ENCODE measurements at regions not wholly inside any gene's neighbourhood (a gene's known extent, or its start where the extent isn't known, plus 50 kb on each side); places are given as distances from the start of the nearest gene placed in this dataset.

GRCh38 chr10:105359708-105360107, 718.6 kb downstream of the SORCS3 start:
- dilution Hi-C loops (cut with MboI; ENCODE audit: extremely low pct_ligation_motif_present, low sequenced_read_pairs): no loop called here
- FAIRE-seq: no peak
- H3K4me1 ChIP-seq (ENCODE audit: control insufficient read depth, extremely low read depth, insufficient read depth, low read length): no peaks in the 10 kb centered on the region
- no peak overlapping the region for H3K4me3 ChIP-seq (ENCODE audit: control insufficient read depth in 2 of 3, extremely low read depth in 1 of 3, insufficient read depth in 2 of 3, low read depth in 1 of 3, low read length in 3 of 3)
- no peaks in the 10 kb centered on the region for H3K27me3 ChIP-seq (ENCODE audit: control insufficient read depth, extremely low read depth, insufficient read depth, low read length)
- no peak overlapping the region for H2AFZ ChIP-seq (ENCODE audit: control insufficient read depth, low read length)
- H3K27ac ChIP-seq (ENCODE audit: control insufficient read depth, insufficient read depth, low read length): no peak overlapping the region
- DNase-seq (ENCODE audit: low read depth, low spot score): no peak
- no peak overlapping the region for H3K9ac ChIP-seq (ENCODE audit: control insufficient read depth, extremely low read depth, insufficient read depth, low read length)
- TF ChIP-seq CTCF (optimal IDR thresholded peaks at IDR 0.05 in 1 of 3, IDR thresholded peaks at IDR 0.05 in 1 of 3, conservative IDR thresholded peaks at IDR 0.05 in 1 of 3; ENCODE audit: extremely low read depth in 1 of 3, insufficient read depth in 2 of 3, low read length in 3 of 3) (no peak), EZH2 (IDR thresholded peaks at IDR 0.05; ENCODE audit: low read length) (no peak)
- no peaks in the 10 kb centered on the region for H3K9me1 ChIP-seq (ENCODE audit: control insufficient read depth, extremely low read depth, insufficient read depth, low read length)
- H3K4me2 ChIP-seq (ENCODE audit: control insufficient read depth, extremely low read depth, insufficient read depth, low read depth, low read length): no peak overlapping the region
- H4K20me1 ChIP-seq (ENCODE audit: control insufficient read depth, extremely low read depth, insufficient read depth, low read length): no peaks in the 10 kb centered on the region
- no peaks in the 10 kb centered on the region for H3K79me2 ChIP-seq (ENCODE audit: control insufficient read depth, insufficient read depth, low read length)
- H3K9me3 ChIP-seq (ENCODE audit: control insufficient read depth, low read depth, low read length): no peaks in the 10 kb centered on the region
- H3K36me3 ChIP-seq (ENCODE audit: control insufficient read depth in 2 of 2, extremely low read depth in 1 of 2, insufficient read depth in 2 of 2, low read length in 2 of 2): no peaks in the 10 kb centered on the region

- Histone ChIP-seq H3K9ac (ENCODE audit: control insufficient read depth, extremely low read depth, insufficient read depth, low read length) (no peak overlapping the region), H3K36me3 (ENCODE audit: control insufficient read depth in 2 of 2, extremely low read depth in 1 of 2, insufficient read depth in 2 of 2, low read length in 2 of 2) (no peaks in the 10 kb centered on the region), H3K4me2 (ENCODE audit: control insufficient read depth, extremely low read depth, insufficient read depth, low read depth, low read length) (no peak overlapping the region), H3K9me3 (ENCODE audit: control insufficient read depth, low read depth, low read length) (no peaks in the 10 kb centered on the region), H3K9me1 (ENCODE audit: control insufficient read depth, extremely low read depth, insufficient read depth, low read length) (no peaks in the 10 kb centered on the region), H2AFZ (ENCODE audit: control insufficient read depth, low read length) (no peak overlapping the region), H4K20me1 (ENCODE audit: control insufficient read depth, extremely low read depth, insufficient read depth, low read length) (no peaks in the 10 kb centered on the region), H3K27me3 (ENCODE audit: control insufficient read depth, extremely low read depth, insufficient read depth, low read length) (no peaks in the 10 kb centered on the region), H3K79me2 (ENCODE audit: control insufficient read depth, insufficient read depth, low read length) (no peaks in the 10 kb centered on the region), H3K27ac (ENCODE audit: control insufficient read depth, insufficient read depth, low read length) (no peak overlapping the region), H3K4me3 (ENCODE audit: control insufficient read depth in 2 of 3, extremely low read depth in 1 of 3, insufficient read depth in 2 of 3, low read depth in 1 of 3, low read length in 3 of 3) (no peak overlapping the region), H3K4me1 (ENCODE audit: control insufficient read depth, extremely low read depth, insufficient read depth, low read length) (no peaks in the 10 kb centered on the region)
- no peak for DNase-seq (ENCODE audit: low read depth, low spot score)
- no peak for FAIRE-seq
- TF ChIP-seq CTCF (optimal IDR thresholded peaks at IDR 0.05 in 1 of 3, IDR thresholded peaks at IDR 0.05 in 1 of 3, conservative IDR thresholded peaks at IDR 0.05 in 1 of 3; ENCODE audit: extremely low read depth in 1 of 3, insufficient read depth in 2 of 3, low read length in 3 of 3): no peak
- dilution Hi-C loops (cut with MboI; ENCODE audit: extremely low pct_ligation_motif_present, low sequenced_read_pairs): no loop called here
These were observed 717.8 kb downstream of the SORCS3 start for GRCh38 chr10:105358911-105359310.

Measured in keratinocyte (primary cell).